Activated CD8-positive, alpha-beta memory T cell treated with anti-CD3 and anti-CD28 coated beads, Interleukin-2, amount 10 ng/mL, durations not matched to agents 7 days and 5 days (primary cell): ENCODE measurements at regions not wholly inside any gene's neighbourhood (a gene's known extent, or its start where the extent isn't known, plus 50 kb on each side); places are given as distances from the start of the nearest gene placed in this dataset.

Source experiments
- ATAC-seq: fragments of 150-1000 bp; cut with Tn5 transposase; one replicate; pipeline ENCODE4 v1.10.0; 2021; ENCODE audit warnings: moderate library complexity
- CTCF ChIA-PET: fragments of 350-600 bp; sonication (Branson Sonifier 250); formaldehyde crosslinking; loops from one replicate; lab custom pipeline; 2021; ENCODE audit warnings: antibody characterized with exemption; lab: Charles Lee
- DNase-seq: peaks from one replicate; pipeline ENCODE4 v3.0.0-alpha.2; 2020
- H3K27ac Mint-ChIP-seq: one replicate; pipeline ENCODE4 v1.8.0; 2021; ENCODE audit warnings: mild to moderate bottlenecking, mixed read lengths
- H3K27me3 Mint-ChIP-seq: one replicate; pipeline ENCODE4 v1.8.0; 2021; ENCODE audit warnings: mixed read lengths
- H3K36me3 Mint-ChIP-seq: one replicate; pipeline ENCODE4 v1.8.0; 2021; ENCODE audit warnings: mild to moderate bottlenecking, mixed read lengths
- H3K4me1 Mint-ChIP-seq: one replicate; pipeline ENCODE4 v1.8.0; 2021; ENCODE audit warnings: mixed read lengths
- H3K4me3 Mint-ChIP-seq: one replicate; pipeline ENCODE4 v1.8.0; 2021; ENCODE audit warnings: mild to moderate bottlenecking, moderate library complexity, mixed read lengths
- H3K9me3 Mint-ChIP-seq: one replicate; pipeline ENCODE4 v1.8.0; 2022; ENCODE audit warnings: low read depth, mixed read lengths

- no peak overlapping the region for H3K4me3 Mint-ChIP-seq
- no peak for ATAC-seq
- no peaks in the 10 kb centered on the region for H3K36me3 Mint-ChIP-seq
- no peak overlapping the region for H3K27ac Mint-ChIP-seq
- H3K9me3 Mint-ChIP-seq, result no peaks in the 10 kb centered on the region
- CTCF ChIA-PET, result no interaction called here
- no peaks in the 10 kb centered on the region for H3K27me3 Mint-ChIP-seq
- H3K4me1 Mint-ChIP-seq, result no peaks in the 10 kb centered on the region
- no peak for DNase-seq
Observed at GRCh38 chr12:87870061-87870460, 159.1 kb downstream of the C12orf50 start.

GRCh38 chr12:87866578-87867292, 162.5 kb downstream of the C12orf50 start:
- Mint-ChIP-seq H3K27ac (no peak overlapping the region), H3K36me3 (no peaks in the 10 kb centered on the region), H3K9me3 (no peaks in the 10 kb centered on the region), H3K4me3 (no peak overlapping the region), H3K27me3 (no peaks in the 10 kb centered on the region), H3K4me1 (no peaks in the 10 kb centered on the region)
- DNase-seq, result no peak
- no peak for ATAC-seq
- CTCF ChIA-PET, result no interaction called here

- Mint-ChIP-seq H3K36me3 (no peaks in the 10 kb centered on the region), H3K9me3 (no peaks in the 10 kb centered on the region), H3K4me3 (no peak overlapping the region), H3K4me1 (no peaks in the 10 kb centered on the region), H3K27ac (no peak overlapping the region), H3K27me3 (no peaks in the 10 kb centered on the region)
- no peak for DNase-seq
- CTCF ChIA-PET, result interaction anchor here (0.9 kb wide), 1 partner anchor 14 kb away, joined by 3 read pairs; no protein-coding TSS in a partner anchor
- no peak for ATAC-seq
Observed at GRCh38 chr12:87861791-87862190, 167.4 kb downstream of the C12orf50 start.

GRCh38 chr12:87853448-87854003, 175.7 kb downstream of the C12orf50 start:
- no peak for ATAC-seq
- DNase-seq, result no peak
- Mint-ChIP-seq H3K4me3 (no peak overlapping the region), H3K27me3 (no peaks in the 10 kb centered on the region), H3K27ac (no peak overlapping the region), H3K36me3 (no peaks in the 10 kb centered on the region), H3K4me1 (no peaks in the 10 kb centered on the region), H3K9me3 (no peaks in the 10 kb centered on the region)
- CTCF ChIA-PET, result no interaction called here

- CTCF ChIA-PET, result interaction anchor here (1.2 to 1.6 kb wide), 4 partner anchors 8 to 13 kb away, joined by 3 read pairs; no protein-coding TSS in a partner anchor
- Mint-ChIP-seq H3K27me3 (no peaks in the 10 kb centered on the region), H3K4me1 (no peaks in the 10 kb centered on the region), H3K4me3 (no peak overlapping the region), H3K27ac (no peak overlapping the region), H3K36me3 (no peaks in the 10 kb centered on the region), H3K9me3 (no peaks in the 10 kb centered on the region)
- no peak for DNase-seq
- ATAC-seq, result no peak
Observed at GRCh38 chr12:87849074-87849473, 180.1 kb downstream of the C12orf50 start.

GRCh38 chr12:87848248-87848868, 180.8 kb downstream of the C12orf50 start:
- H3K4me3 Mint-ChIP-seq, result no peak overlapping the region
- H3K27ac Mint-ChIP-seq, result no peak overlapping the region
- H3K9me3 Mint-ChIP-seq, result no peaks in the 10 kb centered on the region
- H3K4me1 Mint-ChIP-seq, result no peaks in the 10 kb centered on the region
- H3K27me3 Mint-ChIP-seq, result no peaks in the 10 kb centered on the region
- no peak for ATAC-seq
- no peak for DNase-seq
- CTCF ChIA-PET, result interaction anchor here (1.2 to 1.6 kb wide), 5 partner anchors 8 to 14 kb away, joined by 3 to 4 read pairs (median 3); no protein-coding TSS in a partner anchor
- no peaks in the 10 kb centered on the region for H3K36me3 Mint-ChIP-seq

GRCh38 chr12:87847147-87847546, 182.1 kb downstream of the C12orf50 start:
- Mint-ChIP-seq H3K9me3 (no peaks in the 10 kb centered on the region), H3K27ac (no peak overlapping the region), H3K36me3 (no peaks in the 10 kb centered on the region), H3K27me3 (no peaks in the 10 kb centered on the region), H3K4me3 (no peak overlapping the region), H3K4me1 (no peaks in the 10 kb centered on the region)
- CTCF ChIA-PET, result interaction anchor here (0.7 to 1.6 kb wide), 4 partner anchors 11 to 147 kb away, joined by 3 to 4 read pairs (median 4); no protein-coding TSS in a partner anchor
- DNase-seq (no peak), ATAC-seq (no peak)

- H3K4me1 Mint-ChIP-seq, result no peaks in the 10 kb centered on the region
- ATAC-seq (no peak), DNase-seq (no peak)
- H3K4me3 Mint-ChIP-seq, result no peak overlapping the region
- H3K36me3 Mint-ChIP-seq, result no peaks in the 10 kb centered on the region
- CTCF ChIA-PET, result no interaction called here
- H3K27me3 Mint-ChIP-seq, result no peaks in the 10 kb centered on the region
- H3K9me3 Mint-ChIP-seq, result no peaks in the 10 kb centered on the region
- no peak overlapping the region for H3K27ac Mint-ChIP-seq
Observed at GRCh38 chr12:87846045-87846444, 183.2 kb downstream of the C12orf50 start.

- H3K9me3 Mint-ChIP-seq, result no peaks in the 10 kb centered on the region
- H3K4me1 Mint-ChIP-seq, result no peaks in the 10 kb centered on the region
- H3K27me3 Mint-ChIP-seq, result no peaks in the 10 kb centered on the region
- CTCF ChIA-PET, result no interaction called here
- H3K4me3 Mint-ChIP-seq, result no peak overlapping the region
- ATAC-seq (no peak), DNase-seq (no peak)
- no peak overlapping the region for H3K27ac Mint-ChIP-seq
- H3K36me3 Mint-ChIP-seq, result no peaks in the 10 kb centered on the region
Observed at GRCh38 chr12:87841935-87842334, 187.3 kb downstream of the C12orf50 start.

GRCh38 chr12:87836190-87836589, 193.0 kb downstream of the C12orf50 start:
- CTCF ChIA-PET, result interaction anchor here (1.5 to 1.6 kb wide), 2 partner anchors 11 to 12 kb away, joined by 3 to 4 read pairs; no protein-coding TSS in a partner anchor
- no peaks in the 10 kb centered on the region for H3K36me3 Mint-ChIP-seq
- DNase-seq (no peak), ATAC-seq (no peak)
- H3K4me3 Mint-ChIP-seq, result no peak overlapping the region
- H3K27me3 Mint-ChIP-seq, result no peaks in the 10 kb centered on the region
- no peak overlapping the region for H3K27ac Mint-ChIP-seq
- H3K9me3 Mint-ChIP-seq, result no peaks in the 10 kb centered on the region
- H3K4me1 Mint-ChIP-seq, result no peaks in the 10 kb centered on the region

- CTCF ChIA-PET, result no interaction called here
- DNase-seq (no peak), ATAC-seq (no peak)
- Mint-ChIP-seq H3K27ac (no peak overlapping the region), H3K9me3 (no peaks in the 10 kb centered on the region), H3K4me3 (no peak overlapping the region), H3K4me1 (no peaks in the 10 kb centered on the region), H3K36me3 (no peaks in the 10 kb centered on the region), H3K27me3 (no peaks in the 10 kb centered on the region)
Observed at GRCh38 chr12:87828382-87828973, 200.7 kb downstream of the C12orf50 start.

- CTCF ChIA-PET, result no interaction called here
- Mint-ChIP-seq H3K36me3 (no peaks in the 10 kb centered on the region), H3K4me3 (no peak overlapping the region), H3K27me3 (no peaks in the 10 kb centered on the region), H3K27ac (no peak overlapping the region), H3K9me3 (no peaks in the 10 kb centered on the region), H3K4me1 (no peaks in the 10 kb centered on the region)
- ATAC-seq (no peak), DNase-seq (no peak)
Observed at GRCh38 chr12:87827638-87828264, 201.4 kb downstream of the C12orf50 start.

- H3K27ac Mint-ChIP-seq, result no peak overlapping the region
- H3K36me3 Mint-ChIP-seq, result no peaks in the 10 kb centered on the region
- no peak for DNase-seq
- no peaks in the 10 kb centered on the region for H3K9me3 Mint-ChIP-seq
- no peaks in the 10 kb centered on the region for H3K27me3 Mint-ChIP-seq
- no peak overlapping the region for H3K4me3 Mint-ChIP-seq
- no peak for ATAC-seq
- CTCF ChIA-PET, result no interaction called here
- H3K4me1 Mint-ChIP-seq, result no peaks in the 10 kb centered on the region
Observed at GRCh38 chr12:87822923-87823322, 206.3 kb downstream of the C12orf50 start.
